ENCODE measurements at regions not wholly inside any gene's neighbourhood (a gene's known extent, or its start where the extent isn't known, plus 50 kb on each side); places are given as distances from the start of the nearest gene placed in this dataset.
"Not testable (repeated sequence)": the region's sequence is repeated elsewhere in the genome, so short reads cannot be mapped to it uniquely, and the experiment has no call there.

GRCh38 chr17:27203241-27203640 lies 90.7 kb upstream of the WSB1 start:
- TF ChIP-seq EZH2 (IDR thresholded peaks at IDR 0.05; ENCODE audit: low read length, missing control alignments) (no peak), CTCF (conservative IDR thresholded peaks at IDR 0.05 in 1 of 2, IDR thresholded peaks at IDR 0.05 in 1 of 2; ENCODE audit: low read depth in 1 of 2, low read length in 2 of 2) (no peak)
- Histone ChIP-seq H4K20me1 (ENCODE audit: control insufficient read depth, extremely low read depth, insufficient read depth, low read length) (no peaks in the 10 kb centered on the region), H3K79me2 (ENCODE audit: control insufficient read depth, insufficient read depth, low read length) (no peaks in the 10 kb centered on the region), H3K36me3 (ENCODE audit: control insufficient read depth, insufficient read depth, low read length) (no peaks in the 10 kb centered on the region), H3K9ac (ENCODE audit: insufficient read depth, low read length) (no peak overlapping the region), H3K9me3 (ENCODE audit: control insufficient read depth, insufficient read depth, low read depth, low read length) (no peaks in the 10 kb centered on the region), H3K4me1 (ENCODE audit: control insufficient read depth, extremely low read depth, insufficient read depth, low read length) (peaks cover 6% of the 10 kb centered on the region), H3K27me3 (ENCODE audit: control insufficient read depth, insufficient read depth, low read length) (no peaks in the 10 kb centered on the region), H3K27ac (ENCODE audit: insufficient read depth, low read length) (no peak overlapping the region), H2AFZ (ENCODE audit: low read length) (no peak overlapping the region), H3K4me2 (ENCODE audit: extremely low read depth, insufficient read depth, low read length) (no peak overlapping the region), H3K4me3 (replicated peaks in 1 of 4; ENCODE audit: control extremely low read depth in 1 of 4, insufficient read depth in 1 of 4, low read depth in 3 of 4, low read length in 4 of 4) (no peak overlapping the region)
- no peak for DNase-seq (ENCODE audit: low read depth in 2 of 2)

GRCh38 chr17:27206447-27206846 lies 87.5 kb upstream of the WSB1 start:
- no peaks in the 10 kb centered on the region for H3K79me2 ChIP-seq (ENCODE audit: control insufficient read depth, insufficient read depth, low read length)
- H2AFZ ChIP-seq (ENCODE audit: low read length): no peak overlapping the region
- no peaks in the 10 kb centered on the region for H3K36me3 ChIP-seq (ENCODE audit: control insufficient read depth, insufficient read depth, low read length)
- no peak overlapping the region for H3K9ac ChIP-seq (ENCODE audit: insufficient read depth, low read length)
- H3K4me3 ChIP-seq (replicated peaks in 1 of 4; ENCODE audit: control extremely low read depth in 1 of 4, insufficient read depth in 1 of 4, low read depth in 3 of 4, low read length in 4 of 4): no peak overlapping the region
- no peak overlapping the region for H3K27ac ChIP-seq (ENCODE audit: insufficient read depth, low read length)
- H3K27me3 ChIP-seq (ENCODE audit: control insufficient read depth, insufficient read depth, low read length): no peaks in the 10 kb centered on the region
- DNase-seq (ENCODE audit: low read depth in 2 of 2): no peak
- peak overlapping the region; percentile 35 for H3K4me2 ChIP-seq (ENCODE audit: extremely low read depth, insufficient read depth, low read length)
- H4K20me1 ChIP-seq (ENCODE audit: control insufficient read depth, extremely low read depth, insufficient read depth, low read length): no peaks in the 10 kb centered on the region
- TF ChIP-seq EZH2 (IDR thresholded peaks at IDR 0.05; ENCODE audit: low read length, missing control alignments): no peak
- peak; percentile 17 to 26 for TF ChIP-seq CTCF (conservative IDR thresholded peaks at IDR 0.05 in 1 of 2, IDR thresholded peaks at IDR 0.05 in 1 of 2; ENCODE audit: low read depth in 1 of 2, low read length in 2 of 2)
- peaks cover 6% of the 10 kb centered on the region for H3K4me1 ChIP-seq (ENCODE audit: control insufficient read depth, extremely low read depth, insufficient read depth, low read length)
- no peaks in the 10 kb centered on the region for H3K9me3 ChIP-seq (ENCODE audit: control insufficient read depth, insufficient read depth, low read depth, low read length)

GRCh38 chr17:27207073-27207513 lies 86.8 kb upstream of the WSB1 start:
- H3K4me1 ChIP-seq (ENCODE audit: control insufficient read depth, extremely low read depth, insufficient read depth, low read length): peaks cover 6% of the 10 kb centered on the region
- H4K20me1 ChIP-seq (ENCODE audit: control insufficient read depth, extremely low read depth, insufficient read depth, low read length): no peaks in the 10 kb centered on the region
- H3K9ac ChIP-seq (ENCODE audit: insufficient read depth, low read length): no peak overlapping the region
- TF ChIP-seq EZH2 (IDR thresholded peaks at IDR 0.05; ENCODE audit: low read length, missing control alignments): no peak
- no peak for TF ChIP-seq CTCF (conservative IDR thresholded peaks at IDR 0.05 in 1 of 2, IDR thresholded peaks at IDR 0.05 in 1 of 2; ENCODE audit: low read depth in 1 of 2, low read length in 2 of 2)
- peak overlapping the region; percentile 68 for H3K4me2 ChIP-seq (ENCODE audit: extremely low read depth, insufficient read depth, low read length)
- DNase-seq (ENCODE audit: low read depth in 2 of 2): peak; percentile 60 to 79
- H3K27ac ChIP-seq (ENCODE audit: insufficient read depth, low read length): peak overlapping the region; percentile 47
- no peaks in the 10 kb centered on the region for H3K79me2 ChIP-seq (ENCODE audit: control insufficient read depth, insufficient read depth, low read length)
- H3K4me3 ChIP-seq (replicated peaks in 1 of 4; ENCODE audit: control extremely low read depth in 1 of 4, insufficient read depth in 1 of 4, low read depth in 3 of 4, low read length in 4 of 4): no peak overlapping the region
- H3K9me3 ChIP-seq (ENCODE audit: control insufficient read depth, insufficient read depth, low read depth, low read length): no peaks in the 10 kb centered on the region
- no peaks in the 10 kb centered on the region for H3K27me3 ChIP-seq (ENCODE audit: control insufficient read depth, insufficient read depth, low read length)
- no peak overlapping the region for H2AFZ ChIP-seq (ENCODE audit: low read length)
- no peaks in the 10 kb centered on the region for H3K36me3 ChIP-seq (ENCODE audit: control insufficient read depth, insufficient read depth, low read length)

- H3K27me3 ChIP-seq (ENCODE audit: control insufficient read depth, insufficient read depth, low read length); H3K9me3 ChIP-seq (ENCODE audit: control insufficient read depth, insufficient read depth, low read depth, low read length); H2AFZ ChIP-seq (ENCODE audit: low read length); H3K4me3 ChIP-seq (replicated peaks in 1 of 4; ENCODE audit: control extremely low read depth in 1 of 4, insufficient read depth in 1 of 4, low read depth in 3 of 4, low read length in 4 of 4); H3K27ac ChIP-seq (ENCODE audit: insufficient read depth, low read length); H3K79me2 ChIP-seq (ENCODE audit: control insufficient read depth, insufficient read depth, low read length); H3K4me1 ChIP-seq (ENCODE audit: control insufficient read depth, extremely low read depth, insufficient read depth, low read length); H3K4me2 ChIP-seq (ENCODE audit: extremely low read depth, insufficient read depth, low read length); H3K9ac ChIP-seq (ENCODE audit: insufficient read depth, low read length); H3K36me3 ChIP-seq (ENCODE audit: control insufficient read depth, insufficient read depth, low read length); DNase-seq (ENCODE audit: low read depth in 2 of 2); H4K20me1 ChIP-seq (ENCODE audit: control insufficient read depth, extremely low read depth, insufficient read depth, low read length): not testable (repeated sequence)
These were observed 85.5 kb upstream of the WSB1 start for GRCh38 chr17:27208370-27208769.

Data from fibroblast of lung (primary cell).